Right renal pelvis (tissue), 4 donors: ENCODE measurements at regions not wholly inside any gene's neighbourhood (a gene's known extent, or its start where the extent isn't known, plus 50 kb on each side); places are given as distances from the start of the nearest gene placed in this dataset.
"Not testable (repeated sequence)": the region's sequence is repeated elsewhere in the genome, so short reads cannot be mapped to it uniquely, and the experiment has no call there.

Experiments used
- DNase-seq, 4 donors: peaks; one replicate each; pipeline ENCODE4 v3.0.0-alpha.2; 2013; ENCODE audit warnings: low read depth in 4 of 4, low spot score in 3 of 4, missing footprints in 1 of 4

- DNase-seq: no peak
Observed at GRCh38 chr5:42874621-42875198, 63.0 kb upstream of the SELENOP start.

- DNase-seq: no peak
Observed at GRCh38 chr5:42872865-42873264, 61.2 kb upstream of the SELENOP start.

- DNase-seq: no peak
Observed at GRCh38 chr5:42870882-42871418, 59.3 kb upstream of the SELENOP start.

GRCh38 chr5:42868417-42868816 is 56.7 kb upstream of the SELENOP start:
- not testable (repeated sequence) for DNase-seq

GRCh38 chr5:42864749-42865148 is 53.1 kb upstream of the SELENOP start:
- not testable (repeated sequence) for DNase-seq
